NCI-H2227 (cell line): ENCODE measurements at regions not wholly inside any gene's neighbourhood (a gene's known extent, or its start where the extent isn't known, plus 50 kb on each side); places are given as distances from the start of the nearest gene placed in this dataset.

ENCODE experiments used
- DNase-seq: peaks from one replicate; lab custom pipeline; 2025; ENCODE audit not compliant: unreplicated experiment; lab: John Stamatoyannopoulos, UW

GRCh38 chr6:6376845-6377244 lies 56.4 kb upstream of the F13A1 start:
- no peak for DNase-seq

- no peak for DNase-seq
Observed at GRCh38 chr6:6377621-6378020, 57.2 kb upstream of the F13A1 start.

- no peak for DNase-seq
Observed at GRCh38 chr6:6379573-6379972, 59.1 kb upstream of the F13A1 start.

- no peak for DNase-seq
Observed at GRCh38 chr6:6384520-6384919, 64.1 kb upstream of the F13A1 start.

DNA sequence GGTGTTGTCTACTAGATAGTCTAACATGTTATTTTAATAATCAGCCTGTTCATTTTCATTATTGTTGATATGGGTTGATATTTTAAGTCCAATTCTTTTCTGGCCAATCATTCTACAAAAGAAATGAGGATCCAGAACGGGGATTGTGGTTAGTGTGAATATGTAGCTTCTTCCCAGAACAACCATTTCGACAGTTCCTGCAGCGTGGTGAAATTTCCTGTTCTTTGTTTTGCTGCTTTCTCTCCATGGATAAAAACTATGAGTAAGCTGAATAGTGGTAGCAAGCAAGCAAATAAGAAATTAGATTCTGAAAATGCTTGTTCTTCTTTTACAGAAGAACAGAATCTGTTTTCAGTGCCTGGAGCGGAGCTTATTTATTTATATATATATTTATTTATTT lies 65.5 kb upstream of the F13A1 start:
- DNase-seq, result no peak

DNA sequence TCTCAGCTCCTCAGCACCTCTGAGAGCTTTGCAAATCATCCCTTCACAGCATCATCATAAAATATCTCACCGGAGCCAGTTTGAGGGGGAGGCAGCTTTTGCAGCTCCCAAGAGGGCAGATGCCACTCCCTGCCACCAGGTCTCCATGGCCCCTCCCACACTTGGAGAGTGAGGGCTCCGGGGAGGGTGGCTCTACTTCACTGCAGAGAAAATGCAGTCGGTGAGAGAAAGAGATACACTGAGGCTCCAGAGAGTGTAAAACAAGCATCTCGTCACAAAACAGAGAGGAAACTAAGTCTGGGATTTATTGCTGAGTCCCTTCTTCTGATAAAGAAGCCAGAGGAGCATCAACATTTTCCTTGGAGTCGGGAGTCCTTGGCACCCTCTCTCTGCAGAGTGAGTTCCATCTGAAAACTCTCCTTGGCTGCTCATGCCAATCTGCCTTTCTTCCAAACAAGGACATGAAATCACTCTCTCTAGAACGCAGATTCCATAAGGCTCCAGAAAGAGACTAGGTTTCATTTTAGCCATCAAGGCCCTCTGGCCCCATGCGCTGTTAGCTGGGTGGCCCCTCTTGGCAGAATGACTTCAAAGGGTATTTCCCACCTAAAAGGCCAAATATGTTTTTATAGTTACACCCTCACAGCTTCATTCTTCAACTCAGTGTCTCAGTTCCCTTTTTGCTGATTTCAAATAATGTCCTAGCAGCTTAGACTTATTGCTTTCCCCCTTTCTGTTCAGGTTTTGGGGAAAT lies 70.6 kb upstream of the F13A1 start:
- no peak for DNase-seq

DNA sequence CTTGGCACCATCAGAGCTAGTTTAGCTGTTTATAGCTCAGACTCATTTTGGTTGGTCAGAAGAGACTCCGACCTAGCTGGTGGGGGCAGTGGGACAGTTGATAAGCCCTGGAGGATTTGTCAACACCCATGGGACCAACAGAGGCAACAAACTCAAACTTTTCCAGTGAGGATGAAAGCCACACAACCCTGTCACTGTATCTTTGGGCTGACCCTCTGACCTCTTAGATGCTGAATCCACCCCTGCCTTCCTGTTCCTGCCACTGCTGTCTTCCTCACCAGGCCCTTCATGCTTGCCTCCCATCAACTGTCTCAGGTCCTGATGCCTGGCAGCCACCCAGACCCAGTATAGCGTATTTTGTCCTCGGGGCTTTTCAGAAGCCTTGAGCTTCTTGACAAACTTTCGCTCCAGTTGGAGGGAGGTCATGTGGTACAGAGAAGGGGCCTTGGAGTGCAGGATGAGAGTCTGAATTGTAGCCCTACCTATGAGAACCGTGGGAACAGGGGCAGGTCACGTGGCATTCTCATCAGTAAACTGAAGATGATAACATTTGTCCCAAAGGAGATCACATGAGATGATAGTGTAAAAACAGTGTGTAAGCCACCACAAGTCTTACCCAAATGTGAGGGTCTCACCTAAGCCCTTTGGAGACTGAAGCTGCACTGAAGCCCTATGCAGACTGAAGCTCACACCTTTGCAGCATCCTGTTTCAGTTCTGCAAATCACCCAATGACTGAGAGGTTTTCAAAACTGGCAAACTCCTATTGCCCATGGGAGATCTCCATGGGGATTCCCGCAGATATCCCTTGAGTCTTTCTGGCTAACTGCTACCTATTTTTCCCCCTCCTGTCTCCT lies 72.0 kb upstream of the F13A1 start:
- no peak for DNase-seq

DNA sequence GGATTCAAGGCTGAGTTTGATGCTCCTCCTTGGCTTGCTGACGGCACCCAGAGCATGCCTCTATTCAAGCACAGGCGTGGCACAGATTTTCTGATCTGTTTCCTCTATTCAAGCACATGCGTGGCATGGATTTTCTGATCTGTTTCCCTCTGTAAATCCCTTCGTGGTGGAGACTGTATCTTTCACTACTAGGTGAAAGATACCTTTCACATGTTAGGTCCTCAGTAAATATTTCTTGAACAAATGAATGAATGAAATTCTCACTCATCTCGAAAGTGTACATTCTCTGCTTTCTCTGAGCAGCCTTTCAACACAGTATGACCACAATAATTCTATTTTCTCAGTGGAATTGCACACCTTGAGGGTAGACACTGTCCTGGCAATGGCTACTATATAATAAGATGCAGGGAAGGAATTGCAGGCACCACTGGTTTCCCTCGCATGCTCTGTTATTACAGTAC lies 72.6 kb upstream of the F13A1 start:
- DNase-seq, result no peak

DNA sequence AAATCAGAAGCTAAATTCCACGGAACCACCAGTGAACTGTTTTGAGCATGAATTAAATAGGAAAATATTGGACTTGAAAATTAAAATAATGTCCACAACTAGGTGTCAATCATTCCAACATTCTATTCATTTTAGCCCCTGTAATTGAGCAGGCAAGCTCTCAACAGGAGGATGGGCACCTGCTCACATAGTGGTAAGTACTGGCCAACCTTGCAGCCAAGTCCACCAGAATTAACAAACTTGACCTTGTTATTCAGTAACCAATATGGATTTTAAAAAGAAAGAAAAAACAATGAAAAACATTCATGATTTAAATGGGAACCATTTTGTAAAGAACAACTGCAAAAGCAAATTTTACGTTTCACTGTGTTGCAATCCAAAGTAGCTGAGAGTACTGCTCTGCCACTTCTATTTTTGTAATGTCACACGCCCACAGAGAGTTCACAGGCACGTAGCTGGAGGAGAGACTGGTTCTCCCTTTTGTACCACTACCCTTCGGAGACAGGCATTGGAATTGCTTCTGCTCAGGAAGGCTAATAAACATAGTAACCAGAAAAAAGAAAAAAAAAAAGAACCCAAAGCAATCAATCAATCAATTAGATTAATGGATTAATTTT lies 75.2 kb upstream of the F13A1 start:
- DNase-seq, result no peak

DNA sequence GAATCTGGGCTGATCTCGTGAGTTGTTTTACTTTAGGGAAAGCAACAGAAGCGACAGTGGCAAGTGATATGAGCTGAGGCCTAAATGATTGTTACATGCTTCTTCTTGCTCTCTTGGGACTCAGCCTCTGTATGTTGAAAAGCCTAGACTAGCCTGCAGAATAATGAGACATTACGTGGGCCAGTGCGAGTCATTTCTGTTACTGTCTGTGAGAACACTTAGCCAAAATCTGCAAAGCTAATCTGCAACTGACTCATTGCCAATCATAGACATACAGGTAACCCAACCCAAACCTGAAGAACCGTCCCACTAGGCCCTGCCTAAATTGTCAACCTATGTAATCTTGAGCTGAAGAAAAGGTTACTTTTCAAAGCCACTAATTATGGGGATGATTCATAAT lies 77.4 kb upstream of the F13A1 start:
- DNase-seq, result no peak

- no peak for DNase-seq
Observed at GRCh38 chr6:6399568-6399967, 79.1 kb upstream of the F13A1 start.

GRCh38 chr6:6401401-6401800 lies 80.9 kb upstream of the F13A1 start:
- DNase-seq, result no peak

GRCh38 chr6:6402006-6402405 lies 81.5 kb upstream of the F13A1 start:
- no peak for DNase-seq

GRCh38 chr6:6402591-6402990 lies 82.1 kb upstream of the F13A1 start:
- no peak for DNase-seq

DNA sequence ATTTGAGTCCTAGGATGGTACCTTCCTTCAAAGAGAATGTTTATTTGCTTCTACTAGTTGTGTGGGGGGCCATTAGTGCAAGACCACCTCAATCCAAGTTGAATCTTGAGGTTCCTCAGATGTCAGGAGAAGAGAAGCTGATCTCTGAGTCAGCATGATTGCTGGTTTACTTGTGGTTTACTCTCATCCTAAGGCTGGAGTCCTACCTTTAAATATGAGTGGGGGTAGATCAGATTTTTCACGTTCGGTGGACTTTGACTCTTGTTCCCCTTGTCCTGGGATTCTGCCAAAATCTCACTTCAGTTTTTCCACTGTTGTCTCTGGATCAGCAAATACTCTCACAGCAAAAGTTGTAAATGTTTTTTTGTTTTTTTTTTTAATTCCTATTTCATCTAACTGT lies 84.6 kb upstream of the F13A1 start:
- no peak for DNase-seq

DNA sequence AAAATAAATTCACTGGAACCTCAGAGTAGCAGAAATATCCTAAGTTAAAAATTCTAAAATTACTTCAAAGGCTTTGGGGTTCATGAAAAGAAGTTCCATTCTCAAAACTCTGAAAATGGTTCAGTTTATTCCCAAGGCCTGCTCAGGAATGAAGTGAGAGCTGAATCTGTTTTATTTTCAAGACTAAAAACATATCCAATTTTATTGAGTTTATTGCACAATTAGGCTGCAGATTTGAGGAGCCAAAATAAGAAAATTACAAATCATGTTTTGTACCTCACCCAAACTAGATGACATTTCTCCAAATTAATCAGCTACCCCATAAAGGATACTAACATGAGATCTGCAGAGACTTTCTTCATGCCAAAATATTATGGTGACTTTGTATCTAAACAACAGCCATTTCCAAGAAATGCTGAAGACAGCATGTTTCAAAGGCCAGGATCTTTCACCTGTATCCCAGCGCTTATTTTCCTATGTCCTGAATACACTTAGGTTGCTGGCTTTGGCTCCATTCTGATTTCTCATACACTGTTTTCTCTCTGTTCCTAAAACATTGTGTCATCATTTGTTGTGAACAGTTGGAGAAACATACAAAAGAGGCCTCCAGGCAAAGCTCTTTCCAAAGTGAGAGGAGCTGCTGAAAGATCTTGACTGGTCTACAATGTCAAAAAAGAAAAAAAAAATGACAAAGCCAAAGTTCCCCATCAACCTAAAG lies 85.7 kb upstream of the F13A1 start:
- DNase-seq, result no peak

DNA sequence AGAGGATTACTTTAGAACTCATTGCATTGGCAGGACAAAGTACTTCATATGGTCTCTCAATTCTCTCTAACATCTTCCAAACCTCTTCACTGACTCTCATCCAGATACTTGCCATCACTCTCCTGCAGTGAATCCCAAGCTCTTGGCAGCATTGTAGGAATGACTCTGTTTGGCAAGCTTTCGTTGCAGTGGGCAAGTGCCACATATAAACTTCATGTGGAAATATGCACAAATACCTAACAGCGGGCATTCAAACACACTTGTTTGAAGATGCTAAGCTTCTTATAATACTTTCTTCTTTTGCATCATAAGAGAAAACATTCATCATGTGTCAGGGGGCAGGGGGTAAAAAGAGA lies 86.2 kb upstream of the F13A1 start:
- DNase-seq, result no peak

- no peak for DNase-seq
Observed at GRCh38 chr6:6407071-6407741, 86.7 kb upstream of the F13A1 start.

DNA sequence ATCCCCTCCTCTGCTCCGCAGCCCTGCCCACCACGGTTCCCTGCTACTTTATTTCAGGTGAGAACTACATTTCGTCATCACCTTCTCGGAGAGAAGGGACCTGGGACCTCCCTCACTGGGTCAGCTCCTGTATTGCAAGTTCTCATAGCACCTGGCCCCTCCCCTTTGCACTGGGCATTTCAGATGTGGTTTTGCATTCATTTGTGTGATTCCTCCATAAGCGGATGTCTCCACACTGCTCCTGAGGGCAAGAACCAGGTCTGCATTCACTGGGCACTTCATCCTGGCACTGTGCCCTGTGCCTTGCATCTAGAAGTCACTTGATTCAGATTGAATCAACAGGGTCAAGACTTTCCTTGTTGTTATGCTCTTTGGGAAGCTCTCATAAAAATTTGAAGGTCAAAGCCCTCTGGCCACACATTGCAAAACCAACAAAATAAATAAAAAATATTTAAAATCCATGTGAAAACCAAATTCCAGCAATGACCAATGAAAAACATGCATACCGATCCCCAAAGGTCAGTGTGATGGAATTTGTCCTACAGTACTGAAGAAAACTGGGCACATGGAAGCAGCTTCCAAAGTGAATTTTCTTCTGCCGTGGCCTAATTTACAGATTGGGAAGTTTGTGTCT lies 89.1 kb upstream of the F13A1 start:
- no peak for DNase-seq

GRCh38 chr6:6411115-6411514 lies 90.7 kb upstream of the F13A1 start:
- DNase-seq, result no peak
